GM12875 (cell line): ENCODE measurements at regions not wholly inside any gene's neighbourhood (a gene's known extent, or its start where the extent isn't known, plus 50 kb on each side); places are given as distances from the start of the nearest gene placed in this dataset.
"Not testable (repeated sequence)": the region's sequence is repeated elsewhere in the genome, so short reads cannot be mapped to it uniquely, and the experiment has no call there.

ENCODE experiments used
- H3K4me3 ChIP-seq: one replicate; pipeline ENCODE4 v1.5.1; 2011; ENCODE audit warnings: low read depth, low read length, control low read depth
- TF ChIP-seq, protein P1 (sequence below): IDR thresholded peaks from 2 replicates; pipeline ENCODE4 v1.5.1; 2011; ENCODE audit warnings: low read depth, mild to moderate bottlenecking, control low read depth, inconsistent platforms, low read length, moderate library complexity, borderline replicate concordance; ENCODE audit not compliant: insufficient read depth

DNA sequence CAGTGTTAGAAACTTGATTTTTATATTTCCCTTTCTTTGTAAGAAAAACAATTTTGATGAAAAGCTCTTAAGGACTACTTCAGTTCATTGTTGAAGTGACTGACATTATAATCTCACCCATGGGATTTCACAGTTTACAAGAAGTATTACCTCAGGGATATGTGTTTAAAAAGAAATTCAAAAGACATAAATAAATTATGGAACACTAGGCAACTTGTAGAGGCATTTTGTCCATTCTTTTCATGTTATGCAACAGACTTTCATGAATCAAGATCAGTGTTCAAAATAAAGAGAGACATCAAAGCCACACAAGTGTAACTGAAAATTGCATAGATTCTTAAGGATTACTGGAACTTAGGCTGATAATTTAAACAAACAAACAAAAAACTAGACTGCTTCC, 196.8 kb upstream of the AGTR1 start:
- TF ChIP-seq, protein P1, sequence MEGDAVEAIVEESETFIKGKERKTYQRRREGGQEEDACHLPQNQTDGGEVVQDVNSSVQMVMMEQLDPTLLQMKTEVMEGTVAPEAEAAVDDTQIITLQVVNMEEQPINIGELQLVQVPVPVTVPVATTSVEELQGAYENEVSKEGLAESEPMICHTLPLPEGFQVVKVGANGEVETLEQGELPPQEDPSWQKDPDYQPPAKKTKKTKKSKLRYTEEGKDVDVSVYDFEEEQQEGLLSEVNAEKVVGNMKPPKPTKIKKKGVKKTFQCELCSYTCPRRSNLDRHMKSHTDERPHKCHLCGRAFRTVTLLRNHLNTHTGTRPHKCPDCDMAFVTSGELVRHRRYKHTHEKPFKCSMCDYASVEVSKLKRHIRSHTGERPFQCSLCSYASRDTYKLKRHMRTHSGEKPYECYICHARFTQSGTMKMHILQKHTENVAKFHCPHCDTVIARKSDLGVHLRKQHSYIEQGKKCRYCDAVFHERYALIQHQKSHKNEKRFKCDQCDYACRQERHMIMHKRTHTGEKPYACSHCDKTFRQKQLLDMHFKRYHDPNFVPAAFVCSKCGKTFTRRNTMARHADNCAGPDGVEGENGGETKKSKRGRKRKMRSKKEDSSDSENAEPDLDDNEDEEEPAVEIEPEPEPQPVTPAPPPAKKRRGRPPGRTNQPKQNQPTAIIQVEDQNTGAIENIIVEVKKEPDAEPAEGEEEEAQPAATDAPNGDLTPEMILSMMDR = no peak
- no peak overlapping the region for H3K4me3 ChIP-seq

DNA sequence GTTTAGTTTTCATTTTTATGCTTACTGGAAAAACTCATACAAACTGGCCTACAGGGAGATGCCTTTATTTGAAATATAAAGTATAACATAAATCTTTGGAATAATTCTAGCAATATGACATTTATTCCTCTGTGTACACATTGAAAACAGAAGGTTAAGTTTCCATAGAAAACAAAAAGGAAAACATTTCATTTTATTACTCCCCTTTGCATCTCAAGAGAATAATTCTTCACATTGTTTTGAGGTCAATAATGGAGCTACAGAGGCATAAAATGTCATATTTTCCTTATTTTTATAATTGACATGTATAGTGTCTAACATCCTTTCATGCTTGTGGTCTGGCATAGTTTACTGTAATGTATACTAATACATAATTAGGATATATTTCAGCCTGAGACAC, 187.6 kb upstream of the AGTR1 start:
- H3K4me3 ChIP-seq = no peak overlapping the region
- TF ChIP-seq, protein P1 = no peak

DNA sequence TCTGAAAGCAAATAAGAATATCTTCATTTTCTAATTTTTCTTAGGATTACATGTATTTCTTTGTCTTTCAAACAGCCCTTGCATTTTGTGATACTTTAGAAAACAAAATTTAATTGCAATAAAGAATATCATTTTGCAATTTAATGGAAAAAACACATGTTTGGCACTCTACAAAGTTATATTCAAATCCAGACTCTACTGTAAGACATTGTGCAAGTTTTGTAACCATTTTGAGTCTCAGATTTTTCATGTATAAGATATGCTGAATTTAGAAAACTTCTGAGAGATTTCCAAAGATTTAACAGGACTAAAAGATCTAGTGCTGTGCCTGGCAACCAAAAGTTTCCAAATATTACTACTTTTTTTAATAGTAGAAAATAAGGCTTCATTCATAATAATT, 187.1 kb upstream of the AGTR1 start:
- TF ChIP-seq, protein P1 = no peak
- no peak overlapping the region for H3K4me3 ChIP-seq

DNA sequence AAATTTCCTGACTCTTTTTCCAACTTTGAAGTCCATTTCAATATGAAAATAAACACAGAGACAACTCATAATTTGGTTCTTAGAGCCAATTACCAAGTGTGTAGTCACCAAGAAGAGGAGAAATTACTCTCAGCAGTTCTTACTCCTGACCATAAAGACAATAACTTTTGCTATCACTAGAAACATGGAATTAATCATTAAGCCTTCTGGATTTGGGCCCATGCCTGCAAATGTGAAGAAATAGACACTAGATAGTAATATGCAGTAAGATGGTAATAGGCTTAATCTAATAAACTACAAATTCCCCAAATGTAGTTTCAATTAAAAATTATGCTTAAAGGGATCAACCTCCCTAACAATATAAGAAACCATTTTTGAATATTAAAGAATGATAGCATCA, 185.1 kb upstream of the AGTR1 start:
- no peak overlapping the region for H3K4me3 ChIP-seq
- TF ChIP-seq, protein P1 = no peak

DNA sequence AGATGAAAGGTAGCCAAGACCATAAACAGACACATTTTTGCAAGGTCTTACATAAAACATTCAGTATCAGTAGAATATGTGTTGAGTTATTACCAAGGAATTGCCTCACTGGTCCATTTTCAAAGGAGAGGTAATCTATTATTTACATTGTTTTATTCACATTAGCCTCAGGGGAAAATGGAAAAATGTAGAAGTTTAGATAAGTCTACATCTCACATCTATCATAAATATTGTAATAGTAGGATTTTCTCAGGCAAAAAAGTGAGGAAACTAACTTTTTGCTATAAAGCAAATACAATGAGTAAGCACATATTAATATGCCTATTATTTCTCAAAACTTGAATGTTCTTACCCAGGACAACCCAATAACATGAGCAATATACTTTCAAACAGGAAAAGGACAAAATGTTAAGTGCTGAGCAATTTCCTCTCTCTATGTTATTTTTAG, 184.6 kb upstream of the AGTR1 start:
- TF ChIP-seq, protein P1 = no peak
- no peak overlapping the region for H3K4me3 ChIP-seq

DNA sequence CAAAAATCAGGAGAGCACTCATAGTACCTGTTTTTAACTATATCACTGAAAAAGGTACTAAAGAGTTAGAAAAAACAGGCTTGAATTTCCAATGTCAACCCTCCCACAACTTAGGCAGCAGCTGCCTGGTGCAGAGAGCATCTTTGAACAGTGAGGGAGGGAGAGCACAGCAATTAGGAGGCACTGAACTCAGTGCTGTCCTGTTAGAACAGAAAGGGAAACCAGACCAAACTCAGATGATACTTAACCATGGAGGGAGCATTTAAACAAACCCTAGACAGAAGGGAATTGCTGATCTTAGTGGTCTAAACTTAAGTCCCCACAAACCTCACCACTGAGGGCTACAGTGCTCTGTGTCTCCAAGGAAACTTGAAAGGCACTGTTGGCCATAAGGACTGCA, 179.2 kb upstream of the AGTR1 start:
- TF ChIP-seq, protein P1 = no peak

DNA sequence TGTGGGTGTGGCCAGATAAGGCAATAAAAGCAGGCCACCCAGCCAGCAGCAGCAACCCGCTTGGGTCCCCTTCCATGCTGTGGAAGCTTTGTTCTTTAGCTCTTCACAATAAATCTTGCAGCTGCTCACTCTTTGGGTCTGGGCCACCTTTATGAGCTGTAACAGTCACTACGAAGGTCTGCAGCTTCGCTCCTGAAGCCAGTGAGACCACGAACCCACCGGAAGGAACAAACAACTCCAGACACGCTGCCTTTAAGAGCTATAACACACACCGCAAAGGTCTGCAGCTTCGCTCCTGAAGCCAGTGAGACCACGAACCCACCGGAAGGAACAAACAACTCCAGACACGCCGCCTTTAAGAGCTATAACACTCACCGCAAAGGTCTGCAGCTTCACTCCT, 172.1 kb upstream of the AGTR1 start:
- not testable (repeated sequence) for H3K4me3 ChIP-seq

More for the DNA sequence above, 179.2 kb upstream of the AGTR1 start:
- H3K4me3 ChIP-seq = no peak overlapping the region

DNA sequence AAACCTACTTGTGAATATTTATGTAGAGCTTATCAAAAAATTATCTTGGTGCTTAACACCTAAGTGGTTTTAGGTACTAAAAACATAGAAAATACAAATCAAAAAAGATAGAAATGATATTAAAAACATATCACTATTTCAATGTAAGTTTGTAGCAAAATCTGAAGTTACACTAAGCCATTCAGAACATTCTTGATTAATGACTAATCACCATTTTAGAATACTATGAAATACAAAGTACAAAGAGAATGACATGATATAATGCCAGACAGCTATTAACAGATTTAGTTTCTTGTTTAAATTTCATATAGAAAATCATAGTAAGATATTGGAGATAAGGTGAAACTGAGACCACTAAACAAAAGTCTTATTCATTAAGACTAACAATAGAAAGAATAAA, 169.7 kb upstream of the AGTR1 start:
- TF ChIP-seq, protein P1 = no peak
- no peak overlapping the region for H3K4me3 ChIP-seq
